ENCODE measurements at regions not wholly inside any gene's neighbourhood (a gene's known extent, or its start where the extent isn't known, plus 50 kb on each side); places are given as distances from the start of the nearest gene placed in this dataset.

GRCh38 chr2:149670086-149670485 is 82.5 kb upstream of the MMADHC start:
- TF ChIP-seq POLR2A (IDR thresholded peaks at IDR 0.05) (no peak), CTCF (IDR thresholded peaks at IDR 0.05) (no peak)
